Upper lobe of right lung (tissue), 1 donor: ENCODE measurements at regions not wholly inside any gene's neighbourhood (a gene's known extent, or its start where the extent isn't known, plus 50 kb on each side); places are given as distances from the start of the nearest gene placed in this dataset.
A peak's percentile ranks its signal among the peaks of the same experiment; 100 is the strongest.
"Not testable (repeated sequence)": the region's sequence is repeated elsewhere in the genome, so short reads cannot be mapped to it uniquely, and the experiment has no call there.

Experiments used
- ATAC-seq: fragments of 200-7000 bp; cut with Tn5 transposase; one replicate; pipeline ENCODE4 v1.9.1; 2020; ENCODE audit warnings: mild to moderate bottlenecking, moderate library complexity
- DNase-seq: peaks from one replicate; pipeline ENCODE4 v3.0.0-alpha.2; 2020
- H3K27ac ChIP-seq: fragments of 200-600 bp; one replicate; pipeline ENCODE4 v1.8.0; 2022
- H3K27me3 ChIP-seq: fragments of 200-600 bp; one replicate; pipeline ENCODE4 v1.8.0; 2022; ENCODE audit warnings: mild to moderate bottlenecking
- H3K36me3 ChIP-seq: fragments of 200-600 bp; one replicate; pipeline ENCODE4 v1.8.0; 2022
- H3K4me1 ChIP-seq: fragments of 200-600 bp; one replicate; pipeline ENCODE4 v1.8.0; 2022
- H3K4me3 ChIP-seq: fragments of 200-600 bp; one replicate; pipeline ENCODE4 v1.8.0; 2022; ENCODE audit warnings: mild to moderate bottlenecking
- H3K9me3 ChIP-seq: fragments of 200-600 bp; one replicate; pipeline ENCODE4 v1.8.0; 2022
- intact Hi-C: fragments of 100-400 bp; cut with DNase I; formaldehyde crosslinking; loops from one replicate; pipeline ENCODE4 v1.11.0; 2022
- TF ChIP-seq, protein P1 (sequence below): fragments of 200-600 bp; IDR thresholded peaks from one replicate; pipeline ENCODE4 v1.8.0; 2022; ENCODE audit warnings: antibody characterized with exemption
- donor health status: DM: no; HTN: yes; CAD: no; lungs with severe emphysema.

DNA sequence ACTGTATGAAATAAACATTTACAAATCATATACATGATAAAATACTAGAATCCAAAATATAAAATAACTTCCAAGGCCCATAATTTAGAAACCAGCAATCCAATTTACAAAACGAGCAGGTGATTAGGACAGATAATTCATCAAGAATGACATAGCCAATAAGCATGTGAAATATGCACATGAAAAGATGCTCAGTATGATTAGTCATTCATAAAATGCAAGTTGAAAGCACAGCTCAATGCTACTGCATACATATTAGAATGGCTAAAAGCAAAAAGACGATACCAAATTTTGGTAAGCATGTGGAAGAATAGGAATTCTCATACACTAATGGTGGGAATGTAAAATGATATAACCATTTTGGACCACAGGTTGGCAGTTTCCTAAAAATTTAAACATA lies 837.2 kb upstream of the MIR17HG start:
- H3K36me3 ChIP-seq: no peaks in the 10 kb centered on the region
- no peaks in the 10 kb centered on the region for H3K27me3 ChIP-seq
- no peaks in the 10 kb centered on the region for H3K9me3 ChIP-seq
- no peak for DNase-seq
- no peak overlapping the region for H3K27ac ChIP-seq
- ATAC-seq: no peak
- intact Hi-C loops: no loop called here
- H3K4me1 ChIP-seq: no peaks in the 10 kb centered on the region
- H3K4me3 ChIP-seq: no peak overlapping the region
- TF ChIP-seq, protein P1, sequence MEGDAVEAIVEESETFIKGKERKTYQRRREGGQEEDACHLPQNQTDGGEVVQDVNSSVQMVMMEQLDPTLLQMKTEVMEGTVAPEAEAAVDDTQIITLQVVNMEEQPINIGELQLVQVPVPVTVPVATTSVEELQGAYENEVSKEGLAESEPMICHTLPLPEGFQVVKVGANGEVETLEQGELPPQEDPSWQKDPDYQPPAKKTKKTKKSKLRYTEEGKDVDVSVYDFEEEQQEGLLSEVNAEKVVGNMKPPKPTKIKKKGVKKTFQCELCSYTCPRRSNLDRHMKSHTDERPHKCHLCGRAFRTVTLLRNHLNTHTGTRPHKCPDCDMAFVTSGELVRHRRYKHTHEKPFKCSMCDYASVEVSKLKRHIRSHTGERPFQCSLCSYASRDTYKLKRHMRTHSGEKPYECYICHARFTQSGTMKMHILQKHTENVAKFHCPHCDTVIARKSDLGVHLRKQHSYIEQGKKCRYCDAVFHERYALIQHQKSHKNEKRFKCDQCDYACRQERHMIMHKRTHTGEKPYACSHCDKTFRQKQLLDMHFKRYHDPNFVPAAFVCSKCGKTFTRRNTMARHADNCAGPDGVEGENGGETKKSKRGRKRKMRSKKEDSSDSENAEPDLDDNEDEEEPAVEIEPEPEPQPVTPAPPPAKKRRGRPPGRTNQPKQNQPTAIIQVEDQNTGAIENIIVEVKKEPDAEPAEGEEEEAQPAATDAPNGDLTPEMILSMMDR: no peak

DNA sequence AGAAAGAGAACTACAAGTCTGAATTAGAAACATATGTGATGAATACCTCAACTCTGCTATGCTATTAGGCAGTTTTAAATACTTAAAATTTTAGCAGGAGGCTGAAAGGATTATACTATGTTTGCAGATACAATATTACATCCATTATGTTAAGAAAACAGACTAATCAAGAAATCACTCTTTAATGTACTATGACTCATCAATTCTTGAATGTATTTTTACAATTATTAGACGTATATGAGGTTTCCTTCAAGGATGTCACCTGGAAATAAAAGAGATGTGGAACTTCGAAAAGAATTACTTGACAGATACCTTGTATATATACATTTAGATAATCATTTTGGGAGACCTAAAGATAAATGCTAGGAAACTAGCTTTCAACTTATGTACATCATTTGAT lies 835.6 kb upstream of the MIR17HG start:
- Histone ChIP-seq H3K27ac (no peak overlapping the region), H3K9me3 (no peaks in the 10 kb centered on the region), H3K4me3 (no peak overlapping the region), H3K4me1 (no peaks in the 10 kb centered on the region), H3K27me3 (no peaks in the 10 kb centered on the region), H3K36me3 (no peaks in the 10 kb centered on the region)
- no peak for ATAC-seq
- DNase-seq: no peak
- TF ChIP-seq, protein P1: no peak
- intact Hi-C loops: no loop called here

DNA sequence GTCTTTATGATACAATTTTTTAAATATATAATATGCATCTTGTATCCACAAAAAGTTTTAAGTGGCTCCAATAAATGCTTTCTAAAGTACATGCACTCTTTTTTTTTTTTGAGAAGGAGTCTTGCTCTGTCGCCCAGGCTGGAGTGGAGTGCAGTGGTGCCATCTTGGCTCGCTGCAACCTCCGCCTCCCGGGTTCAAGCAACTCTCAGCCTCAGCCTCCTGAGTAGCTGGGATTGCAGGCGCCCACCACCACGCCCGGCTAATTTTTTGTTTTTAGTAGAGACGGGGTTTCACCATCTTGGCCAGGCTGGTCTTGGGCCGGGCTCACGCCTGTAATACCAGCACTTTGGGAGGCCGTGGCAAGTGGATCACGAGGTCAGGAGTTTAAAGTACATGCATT lies 832.8 kb upstream of the MIR17HG start:
- not testable (repeated sequence) for ATAC-seq, DNase-seq, H3K4me3 ChIP-seq

DNA sequence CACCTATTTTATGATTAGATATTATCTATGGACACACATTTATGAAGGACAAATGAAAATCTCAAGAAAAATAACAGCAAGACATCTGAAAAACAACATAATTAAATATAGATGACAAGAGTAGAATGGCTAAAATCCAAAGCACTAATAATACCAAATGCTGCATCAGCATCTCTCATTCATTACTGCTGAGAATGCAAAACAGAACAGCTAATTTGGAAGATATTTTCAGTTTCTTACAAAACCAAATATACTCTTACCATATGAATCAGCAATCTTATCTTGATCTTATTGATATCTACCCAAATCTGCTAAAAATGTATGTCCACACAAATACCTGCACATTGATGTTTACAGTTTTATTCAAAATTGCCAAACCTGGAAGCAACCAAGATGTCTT lies 829.1 kb upstream of the MIR17HG start:
- intact Hi-C loops: no loop called here
- no peak for DNase-seq
- TF ChIP-seq, protein P1: no peak
- ATAC-seq: no peak
- H3K9me3 ChIP-seq: no peaks in the 10 kb centered on the region
- no peak overlapping the region for H3K4me3 ChIP-seq
- no peaks in the 10 kb centered on the region for H3K27me3 ChIP-seq
- no peaks in the 10 kb centered on the region for H3K4me1 ChIP-seq
- H3K36me3 ChIP-seq: no peaks in the 10 kb centered on the region
- no peak overlapping the region for H3K27ac ChIP-seq

More for the DNA sequence above, 832.8 kb upstream of the MIR17HG start:
- H3K4me1 ChIP-seq, intact Hi-C loops, H3K27me3 ChIP-seq, H3K27ac ChIP-seq, H3K9me3 ChIP-seq, H3K36me3 ChIP-seq: not testable (repeated sequence)

DNA sequence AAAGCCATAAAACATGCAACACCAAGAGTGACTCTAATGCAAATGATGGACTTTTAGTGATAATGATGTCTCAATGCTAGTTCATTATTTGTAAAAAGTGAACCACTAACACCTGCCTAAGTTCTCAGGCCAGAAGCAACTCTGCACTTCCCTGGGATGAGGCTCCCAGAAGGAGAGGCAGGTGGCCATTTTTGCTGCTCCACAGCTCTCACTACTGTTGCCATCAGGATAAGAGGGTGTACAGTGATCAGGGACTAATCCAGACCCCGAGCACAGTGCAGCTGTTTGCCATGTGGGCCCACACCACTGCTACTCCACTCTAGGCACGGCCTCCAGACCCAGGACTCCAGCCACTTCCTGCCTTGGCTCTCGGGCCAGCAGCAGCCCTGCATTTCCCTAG lies 828.3 kb upstream of the MIR17HG start:
- no peaks in the 10 kb centered on the region for H3K4me1 ChIP-seq
- H3K27ac ChIP-seq: no peak overlapping the region
- intact Hi-C loops: no loop called here
- DNase-seq (no peak), ATAC-seq (peak; percentile 17)
- H3K4me3 ChIP-seq: no peak overlapping the region
- no peaks in the 10 kb centered on the region for H3K27me3 ChIP-seq
- TF ChIP-seq, protein P1: no peak
- H3K36me3 ChIP-seq: no peaks in the 10 kb centered on the region
- no peaks in the 10 kb centered on the region for H3K9me3 ChIP-seq

DNA sequence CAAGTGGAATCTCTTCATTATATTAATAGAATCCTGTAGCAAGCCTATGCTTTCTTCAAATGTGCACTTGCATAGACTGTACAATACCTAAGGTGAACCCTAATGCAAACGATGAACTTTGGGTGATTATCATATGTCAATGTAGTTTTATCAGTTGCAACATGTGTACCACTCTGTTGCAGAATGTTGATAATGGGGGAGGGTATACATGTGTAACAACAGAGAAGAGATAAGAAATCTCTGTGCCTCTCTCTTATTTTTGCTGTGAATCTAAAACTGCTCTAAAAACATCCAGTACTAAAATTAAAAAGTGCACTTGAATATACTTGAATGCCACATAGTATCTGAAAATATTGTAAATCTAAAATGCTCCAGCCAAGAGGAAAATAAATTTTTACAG lies 820.8 kb upstream of the MIR17HG start:
- no peaks in the 10 kb centered on the region for H3K4me1 ChIP-seq
- H3K4me3 ChIP-seq: no peak overlapping the region
- DNase-seq: no peak
- H3K27me3 ChIP-seq: no peaks in the 10 kb centered on the region
- H3K27ac ChIP-seq: no peak overlapping the region
- intact Hi-C loops: no loop called here
- no peaks in the 10 kb centered on the region for H3K9me3 ChIP-seq
- no peaks in the 10 kb centered on the region for H3K36me3 ChIP-seq
- ATAC-seq: no peak
- TF ChIP-seq, protein P1: no peak
